Astrocyte (in vitro differentiated cells and primary cell): ENCODE measurements at regions not wholly inside any gene's neighbourhood (a gene's known extent, or its start where the extent isn't known, plus 50 kb on each side); places are given as distances from the start of the nearest gene placed in this dataset.

Source experiments
- EZH2 ChIP-seq: IDR thresholded peaks from 2 replicates; pipeline ENCODE4 v1.6.1; 2012; ENCODE audit warnings: mild to moderate bottlenecking, low read length, inconsistent platforms; ENCODE audit not compliant: insufficient read depth
- TF ChIP-seq, protein P1 (sequence below): IDR thresholded peaks from 2 replicates; pipeline ENCODE4 v1.5.1; 2011; ENCODE audit warnings: low read depth, mild to moderate bottlenecking, inconsistent platforms, low read length, moderate library complexity; ENCODE audit not compliant: insufficient read depth

DNA sequence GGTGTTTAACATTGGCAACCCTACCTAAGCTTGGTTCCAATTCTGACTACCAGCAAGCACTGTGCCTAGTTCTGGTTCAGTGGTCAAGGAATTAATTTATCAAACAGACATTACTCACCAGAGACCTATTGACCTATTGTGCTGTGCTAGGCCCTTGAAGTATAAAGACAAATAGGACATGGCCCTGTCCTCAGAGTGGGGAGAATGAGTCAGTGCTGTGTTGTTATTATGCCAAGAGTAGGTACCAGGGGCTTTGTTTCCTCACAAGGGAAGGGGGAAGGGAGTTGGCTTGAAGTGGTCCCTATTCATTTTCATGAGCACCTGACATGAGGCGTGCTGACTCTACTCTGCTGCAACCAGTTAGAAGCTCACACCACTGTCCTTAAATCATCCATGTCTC is 62.6 kb upstream of the PLPP4 start:
- no peak for TF ChIP-seq EZH2
- TF ChIP-seq, protein P1, sequence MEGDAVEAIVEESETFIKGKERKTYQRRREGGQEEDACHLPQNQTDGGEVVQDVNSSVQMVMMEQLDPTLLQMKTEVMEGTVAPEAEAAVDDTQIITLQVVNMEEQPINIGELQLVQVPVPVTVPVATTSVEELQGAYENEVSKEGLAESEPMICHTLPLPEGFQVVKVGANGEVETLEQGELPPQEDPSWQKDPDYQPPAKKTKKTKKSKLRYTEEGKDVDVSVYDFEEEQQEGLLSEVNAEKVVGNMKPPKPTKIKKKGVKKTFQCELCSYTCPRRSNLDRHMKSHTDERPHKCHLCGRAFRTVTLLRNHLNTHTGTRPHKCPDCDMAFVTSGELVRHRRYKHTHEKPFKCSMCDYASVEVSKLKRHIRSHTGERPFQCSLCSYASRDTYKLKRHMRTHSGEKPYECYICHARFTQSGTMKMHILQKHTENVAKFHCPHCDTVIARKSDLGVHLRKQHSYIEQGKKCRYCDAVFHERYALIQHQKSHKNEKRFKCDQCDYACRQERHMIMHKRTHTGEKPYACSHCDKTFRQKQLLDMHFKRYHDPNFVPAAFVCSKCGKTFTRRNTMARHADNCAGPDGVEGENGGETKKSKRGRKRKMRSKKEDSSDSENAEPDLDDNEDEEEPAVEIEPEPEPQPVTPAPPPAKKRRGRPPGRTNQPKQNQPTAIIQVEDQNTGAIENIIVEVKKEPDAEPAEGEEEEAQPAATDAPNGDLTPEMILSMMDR = no peak
